NB4 (cell line): ENCODE measurements at regions not wholly inside any gene's neighbourhood (a gene's known extent, or its start where the extent isn't known, plus 50 kb on each side); places are given as distances from the start of the nearest gene placed in this dataset.
"Not testable (repeated sequence)": the region's sequence is repeated elsewhere in the genome, so short reads cannot be mapped to it uniquely, and the experiment has no call there.

Source experiments
- CTCF ChIP-seq: IDR thresholded peaks from one replicate; pipeline ENCODE4 v1.5.1; 2012; ENCODE audit warnings: low read depth, low read length
- MAX ChIP-seq: IDR thresholded peaks from 2 replicates; pipeline ENCODE4 v1.6.1; 2011; ENCODE audit warnings: low read depth, low read length
- POLR2A ChIP-seq: IDR thresholded peaks from 2 replicates; pipeline ENCODE4 v1.6.1; 2011; ENCODE audit warnings: mild to moderate bottlenecking; ENCODE audit not compliant: insufficient read length; ENCODE audit errors: extremely low read depth

- TF ChIP-seq CTCF, POLR2A, MAX: not testable (repeated sequence)
These were observed 2953.6 kb upstream of the TEKT4 start for GRCh38 chr2:91917602-91918001.
